ENCODE measurements at regions not wholly inside any gene's neighbourhood (a gene's known extent, or its start where the extent isn't known, plus 50 kb on each side); places are given as distances from the start of the nearest gene placed in this dataset.

GRCh38 chr6:56385981-56386593, 138.7 kb upstream of the COL21A1 start:
- no peak for TF ChIP-seq CTCF (IDR thresholded peaks at IDR 0.05)
- no peak for TF ChIP-seq POLR2A (IDR thresholded peaks at IDR 0.05)

Measured in body of pancreas (tissue), 4 donors.